ENCODE measurements at regions not wholly inside any gene's neighbourhood (a gene's known extent, or its start where the extent isn't known, plus 50 kb on each side); places are given as distances from the start of the nearest gene placed in this dataset.

DNA sequence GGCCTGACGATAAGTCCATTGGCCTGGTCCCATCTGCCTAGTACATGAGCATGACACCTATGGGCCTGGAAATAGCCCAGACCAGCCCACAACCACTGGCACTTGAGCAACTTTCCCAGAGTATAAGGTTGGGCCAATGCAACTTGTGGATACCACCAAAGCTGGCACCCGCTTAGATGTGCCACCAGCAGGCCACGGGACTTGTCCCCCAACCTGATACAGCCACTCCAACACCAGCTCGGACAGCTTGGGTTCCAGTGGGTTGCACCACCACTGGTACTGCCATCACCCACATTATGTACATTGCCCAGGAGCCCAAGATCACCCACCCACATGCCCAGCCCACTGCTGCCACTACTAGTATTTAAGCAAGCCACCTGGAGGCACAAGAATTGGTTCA lies 381.2 kb downstream of the GBE1 start:
- CTCF ChIA-PET (ENCODE audit: low intra/inter-chr PET ratio) = no interaction called here
- Histone ChIP-seq H4K20me1 (replicated peaks; ENCODE audit: control insufficient read depth, insufficient read depth, low read length) (no peaks in the 10 kb centered on the region), H3K27ac (ENCODE audit: extremely low read depth, low read depth, low read length) (no peak overlapping the region), H3K9me3 (replicated peaks; ENCODE audit: control insufficient read depth, insufficient read depth, low read depth, low read length) (no peaks in the 10 kb centered on the region), H3K4me2 (ENCODE audit: insufficient read depth, low read length) (no peak overlapping the region), H3K4me3 (no peak overlapping the region), H3K4me1 (replicated peaks in 1 of 2; ENCODE audit: control insufficient read depth in 2 of 2, insufficient read depth in 2 of 2, low read length in 2 of 2) (no peaks in the 10 kb centered on the region), H3K9me1 (ENCODE audit: control insufficient read depth, insufficient read depth, low read length) (no peaks in the 10 kb centered on the region), H3K79me2 (ENCODE audit: control insufficient read depth, insufficient read depth, low read length) (no peaks in the 10 kb centered on the region), H3K36me3 (ENCODE audit: control insufficient read depth, insufficient read depth, low read length) (no peaks in the 10 kb centered on the region), H2AFZ (ENCODE audit: low read depth, low read length) (no peak overlapping the region), H3K27me3 (ENCODE audit: control insufficient read depth in 2 of 2, insufficient read depth in 2 of 2, low read length in 2 of 2) (no peaks in the 10 kb centered on the region), H3K9ac (ENCODE audit: insufficient read depth in 1 of 2, low read depth in 2 of 2, low read length in 2 of 2) (no peak overlapping the region)
- no peak for ATAC-seq
- FAIRE-seq = no peak
- in situ Hi-C loops (cut with MboI) = no loop called here
- BruUV-seq (replicated peaks) = no TSS peak
- WGBS (ENCODE audit: insufficient coverage, low coverage, missing lambda C conversion rate) = 0% methylated on average over 3 of the region's 4 CpGs
- POLR2A ChIA-PET = no interaction called here
- no peak for TF ChIP-seq ARID4B (CRISPR knock-in tag; IDR thresholded peaks at IDR 0.05)
- no peak for TF ChIP-seq KLF10 (CRISPR knock-in tag; IDR thresholded peaks at IDR 0.05)
- no peak for TF ChIP-seq FUS (optimal IDR thresholded peaks at IDR 0.05; ENCODE audit: low read depth, low read length)
- DNase-seq (ENCODE audit: extremely low read depth in 1 of 4, low spot score in 3 of 4) = no peak
- intact Hi-C loops (cut with micrococcal nuclease) = no loop called here

All from K562 (cell line).